ENCODE measurements at regions not wholly inside any gene's neighbourhood (a gene's known extent, or its start where the extent isn't known, plus 50 kb on each side); places are given as distances from the start of the nearest gene placed in this dataset.

GRCh38 chr3:154548341-154548740 is 118.4 kb upstream of the GPR149 start:
- no peak for DNase-seq
- Histone ChIP-seq H3K27me3 (no peaks in the 10 kb centered on the region), H3K9me3 (no peaks in the 10 kb centered on the region), H3K27ac (no peak overlapping the region), H3K4me1 (no peaks in the 10 kb centered on the region), H3K4me3 (no peak overlapping the region), H3K36me3 (ENCODE audit: low read depth, missing control alignments) (no peaks in the 10 kb centered on the region)
- TF ChIP-seq POLR2A (IDR thresholded peaks at IDR 0.05), result no peak
- TF ChIP-seq CTCF (IDR thresholded peaks at IDR 0.05), result no peak
- WGBS, 2 donors, result 64 to 66% methylated on average over 1 of the region's 1 CpG
- intact Hi-C loops (cut with DNase I; ENCODE audit: low total_unique reads), result no loop called here

- no peak overlapping the region for H3K4me3 ChIP-seq
- intact Hi-C loops (cut with DNase I; ENCODE audit: low total_unique reads), result no loop called here
- no peaks in the 10 kb centered on the region for H3K36me3 ChIP-seq (ENCODE audit: low read depth, missing control alignments)
- 53 to 73% methylated on average over 3 of the region's 3 CpGs for WGBS, 2 donors
- H3K4me1 ChIP-seq, result no peaks in the 10 kb centered on the region
- peak; percentile 15 for DNase-seq
- H3K27me3 ChIP-seq, result no peaks in the 10 kb centered on the region
- H3K27ac ChIP-seq, result no peak overlapping the region
- TF ChIP-seq CTCF (IDR thresholded peaks at IDR 0.05) (no peak), POLR2A (IDR thresholded peaks at IDR 0.05) (no peak)
- H3K9me3 ChIP-seq, result no peaks in the 10 kb centered on the region
Measured at GRCh38 chr3:154542837-154543236, 112.8 kb upstream of the GPR149 start.

GRCh38 chr3:154540950-154541604 is 111.1 kb upstream of the GPR149 start:
- no peaks in the 10 kb centered on the region for H3K27me3 ChIP-seq
- H3K4me1 ChIP-seq, result no peaks in the 10 kb centered on the region
- H3K4me3 ChIP-seq, result no peak overlapping the region
- DNase-seq, result no peak
- WGBS, 2 donors, result 96 to 97% methylated on average over 2 of the region's 2 CpGs
- intact Hi-C loops (cut with DNase I; ENCODE audit: low total_unique reads), result no loop called here
- H3K9me3 ChIP-seq, result no peaks in the 10 kb centered on the region
- TF ChIP-seq CTCF (IDR thresholded peaks at IDR 0.05), result no peak
- no peak for TF ChIP-seq POLR2A (IDR thresholded peaks at IDR 0.05)
- no peaks in the 10 kb centered on the region for H3K36me3 ChIP-seq (ENCODE audit: low read depth, missing control alignments)
- H3K27ac ChIP-seq, result no peak overlapping the region

- TF ChIP-seq POLR2A (IDR thresholded peaks at IDR 0.05), result no peak
- TF ChIP-seq CTCF (IDR thresholded peaks at IDR 0.05), result no peak
- Histone ChIP-seq H3K4me1 (no peaks in the 10 kb centered on the region), H3K4me3 (no peak overlapping the region), H3K27me3 (no peaks in the 10 kb centered on the region), H3K36me3 (ENCODE audit: low read depth, missing control alignments) (no peaks in the 10 kb centered on the region), H3K27ac (no peak overlapping the region), H3K9me3 (no peaks in the 10 kb centered on the region)
- 68 to 73% methylated on average over 5 of the region's 5 CpGs for WGBS, 2 donors
- no peak for DNase-seq
- intact Hi-C loops (cut with DNase I; ENCODE audit: low total_unique reads), result no loop called here
Measured at GRCh38 chr3:154538566-154539360, 108.8 kb upstream of the GPR149 start.

All from testis (tissue), 2 donors.